Astrocyte (in vitro differentiated cells and primary cell): ENCODE measurements at regions not wholly inside any gene's neighbourhood (a gene's known extent, or its start where the extent isn't known, plus 50 kb on each side); places are given as distances from the start of the nearest gene placed in this dataset.

Experiments
- DNase-seq: peaks from one replicate; pipeline ENCODE4 v3.0.0-alpha.2; 2010; ENCODE audit warnings: low read depth
- FAIRE-seq: peaks from 2 replicates; lab custom pipeline; 2011; peaks lifted over from hg19 to GRCh38; lab: Jason Lieb, UNC
- H2AFZ ChIP-seq: 2 replicates; pipeline ENCODE4 v1.6.0; 2012; ENCODE audit warnings: low read depth, low read length, inconsistent platforms
- H3K27ac ChIP-seq: 2 replicates; pipeline ENCODE4 v1.5.1; 2011; ENCODE audit warnings: low read depth, low read length, inconsistent platforms
- H3K27me3 ChIP-seq: 2 replicates; pipeline ENCODE4 v1.6.0; 2011; ENCODE audit warnings: low read length, inconsistent platforms; ENCODE audit not compliant: insufficient read depth
- H3K36me3 ChIP-seq: 2 replicates; pipeline ENCODE4 v1.5.1; 2011; ENCODE audit warnings: low read length, inconsistent platforms; ENCODE audit not compliant: insufficient read depth
- H3K4me1 ChIP-seq: 2 replicates; pipeline ENCODE4 v1.5.1; 2011; ENCODE audit warnings: low read length, inconsistent platforms; ENCODE audit not compliant: insufficient read depth
- H3K4me2 ChIP-seq: 2 replicates; pipeline ENCODE4 v1.6.0; 2012; ENCODE audit warnings: low read length, inconsistent platforms
- H3K4me3 ChIP-seq: 2 replicates; pipeline ENCODE4 v1.5.1; 2011; ENCODE audit warnings: low read depth, mild to moderate bottlenecking, low read length, inconsistent platforms; ENCODE audit not compliant: insufficient read depth
- H3K79me2 ChIP-seq: 2 replicates; pipeline ENCODE4 v1.6.0; 2012; ENCODE audit warnings: mild to moderate bottlenecking, low read length, inconsistent platforms; ENCODE audit not compliant: insufficient read depth
- H3K9ac ChIP-seq: 2 replicates; pipeline ENCODE4 v1.6.0; 2012; ENCODE audit warnings: mild to moderate bottlenecking, low read length, inconsistent platforms
- H3K9me3 ChIP-seq: 2 replicates; pipeline ENCODE4 v1.5.1; 2012; ENCODE audit warnings: low read depth, mild to moderate bottlenecking, low read length, inconsistent platforms; ENCODE audit not compliant: insufficient read depth
- H4K20me1 ChIP-seq: 2 replicates; pipeline ENCODE4 v1.6.0; 2012; ENCODE audit warnings: low read length, inconsistent platforms; ENCODE audit not compliant: insufficient read depth
- H3K27ac Mint-ChIP-seq: one replicate; pipeline ENCODE4 v1.8.0; 2021; ENCODE audit warnings: mild to moderate bottlenecking, mixed read lengths; ENCODE audit not compliant: unreplicated experiment
- H3K27me3 Mint-ChIP-seq: one replicate; pipeline ENCODE4 v1.8.0; 2021; ENCODE audit warnings: low read depth, mixed read lengths; ENCODE audit not compliant: unreplicated experiment
- H3K36me3 Mint-ChIP-seq: one replicate; pipeline ENCODE4 v1.8.0; 2021; ENCODE audit warnings: low read depth, mixed read lengths; ENCODE audit not compliant: unreplicated experiment
- H3K4me1 Mint-ChIP-seq: one replicate; pipeline ENCODE4 v1.8.0; 2021; ENCODE audit warnings: low read depth, mixed read lengths; ENCODE audit not compliant: unreplicated experiment
- H3K4me3 Mint-ChIP-seq: one replicate; pipeline ENCODE4 v1.8.0; 2021; ENCODE audit warnings: mild to moderate bottlenecking, moderate library complexity, mixed read lengths; ENCODE audit not compliant: unreplicated experiment
- H3K9me3 Mint-ChIP-seq: one replicate; pipeline ENCODE4 v1.8.0; 2021; ENCODE audit warnings: mild to moderate bottlenecking, mixed read lengths; ENCODE audit not compliant: unreplicated experiment
- EZH2 ChIP-seq: IDR thresholded peaks from 2 replicates; pipeline ENCODE4 v1.6.1; 2012; ENCODE audit warnings: mild to moderate bottlenecking, low read length, inconsistent platforms; ENCODE audit not compliant: insufficient read depth
- TF ChIP-seq, protein P1 (sequence below): IDR thresholded peaks from 2 replicates; pipeline ENCODE4 v1.5.1; 2011; ENCODE audit warnings: low read depth, mild to moderate bottlenecking, inconsistent platforms, low read length, moderate library complexity; ENCODE audit not compliant: insufficient read depth

DNA sequence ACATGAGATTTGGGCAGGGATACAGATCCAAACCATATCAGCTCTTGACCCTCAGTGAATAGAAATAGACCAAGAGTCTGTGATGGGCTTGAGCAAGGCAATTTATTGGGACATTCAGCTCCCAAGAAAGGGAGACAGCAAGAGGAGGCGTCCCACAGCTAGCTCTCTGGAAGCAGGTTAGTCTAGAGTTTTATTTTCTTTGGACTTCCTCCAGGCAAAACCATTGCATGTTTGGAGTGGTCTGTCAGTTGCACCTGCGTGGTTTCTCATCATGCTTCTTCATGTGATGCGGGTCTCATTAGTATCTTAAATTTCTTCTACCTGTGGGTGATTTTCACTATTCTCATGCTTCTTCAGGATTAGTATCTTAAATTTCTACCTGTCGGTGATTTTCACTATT is 1530.6 kb downstream of the PLA2G4A start:
- Mint-ChIP-seq H3K27me3 (no peaks in the 10 kb centered on the region), H3K36me3 (no peaks in the 10 kb centered on the region), H3K9me3 (peaks cover 2% of the 10 kb centered on the region), H3K4me3 (no peak overlapping the region), H3K27ac (no peak overlapping the region), H3K4me1 (no peaks in the 10 kb centered on the region)
- Histone ChIP-seq H3K27me3 (no peaks in the 10 kb centered on the region), H3K27ac (no peak overlapping the region), H3K4me1 (no peaks in the 10 kb centered on the region), H3K36me3 (no peaks in the 10 kb centered on the region), H3K79me2 (no peaks in the 10 kb centered on the region), H3K9ac (no peak overlapping the region), H3K4me3 (no peak overlapping the region), H3K9me3 (no peaks in the 10 kb centered on the region), H4K20me1 (no peaks in the 10 kb centered on the region), H3K4me2 (no peak overlapping the region), H2AFZ (no peak overlapping the region)
- TF ChIP-seq EZH2: no peak
- TF ChIP-seq, protein P1, sequence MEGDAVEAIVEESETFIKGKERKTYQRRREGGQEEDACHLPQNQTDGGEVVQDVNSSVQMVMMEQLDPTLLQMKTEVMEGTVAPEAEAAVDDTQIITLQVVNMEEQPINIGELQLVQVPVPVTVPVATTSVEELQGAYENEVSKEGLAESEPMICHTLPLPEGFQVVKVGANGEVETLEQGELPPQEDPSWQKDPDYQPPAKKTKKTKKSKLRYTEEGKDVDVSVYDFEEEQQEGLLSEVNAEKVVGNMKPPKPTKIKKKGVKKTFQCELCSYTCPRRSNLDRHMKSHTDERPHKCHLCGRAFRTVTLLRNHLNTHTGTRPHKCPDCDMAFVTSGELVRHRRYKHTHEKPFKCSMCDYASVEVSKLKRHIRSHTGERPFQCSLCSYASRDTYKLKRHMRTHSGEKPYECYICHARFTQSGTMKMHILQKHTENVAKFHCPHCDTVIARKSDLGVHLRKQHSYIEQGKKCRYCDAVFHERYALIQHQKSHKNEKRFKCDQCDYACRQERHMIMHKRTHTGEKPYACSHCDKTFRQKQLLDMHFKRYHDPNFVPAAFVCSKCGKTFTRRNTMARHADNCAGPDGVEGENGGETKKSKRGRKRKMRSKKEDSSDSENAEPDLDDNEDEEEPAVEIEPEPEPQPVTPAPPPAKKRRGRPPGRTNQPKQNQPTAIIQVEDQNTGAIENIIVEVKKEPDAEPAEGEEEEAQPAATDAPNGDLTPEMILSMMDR: no peak
- FAIRE-seq (no peak), DNase-seq (no peak)

- H3K36me3 Mint-ChIP-seq: no peaks in the 10 kb centered on the region
- Histone ChIP-seq H3K27me3 (no peaks in the 10 kb centered on the region), H3K36me3 (no peaks in the 10 kb centered on the region), H3K9ac (no peak overlapping the region), H4K20me1 (no peaks in the 10 kb centered on the region), H3K4me2 (no peak overlapping the region), H3K4me3 (no peak overlapping the region), H2AFZ (no peak overlapping the region), H3K9me3 (no peaks in the 10 kb centered on the region), H3K4me1 (no peaks in the 10 kb centered on the region), H3K79me2 (no peaks in the 10 kb centered on the region), H3K27ac (no peak overlapping the region)
- H3K4me3 Mint-ChIP-seq: no peak overlapping the region
- no peak for DNase-seq
- TF ChIP-seq EZH2: no peak
- TF ChIP-seq, protein P1: no peak
- no peaks in the 10 kb centered on the region for H3K9me3 Mint-ChIP-seq
- no peak for FAIRE-seq
- no peaks in the 10 kb centered on the region for H3K27me3 Mint-ChIP-seq
- no peaks in the 10 kb centered on the region for H3K4me1 Mint-ChIP-seq
- H3K27ac Mint-ChIP-seq: no peak overlapping the region
These were observed 1535.2 kb downstream of the PLA2G4A start for GRCh38 chr1:188363943-188364342.

- H3K4me3 Mint-ChIP-seq: no peak overlapping the region
- FAIRE-seq: no peak
- no peaks in the 10 kb centered on the region for H3K36me3 Mint-ChIP-seq
- no peak overlapping the region for H3K27ac Mint-ChIP-seq
- Histone ChIP-seq H3K4me2 (no peak overlapping the region), H3K36me3 (no peaks in the 10 kb centered on the region), H3K9ac (no peak overlapping the region), H3K27ac (no peak overlapping the region), H4K20me1 (no peaks in the 10 kb centered on the region), H3K79me2 (no peaks in the 10 kb centered on the region), H2AFZ (no peak overlapping the region), H3K9me3 (no peaks in the 10 kb centered on the region), H3K27me3 (no peaks in the 10 kb centered on the region), H3K4me1 (no peaks in the 10 kb centered on the region), H3K4me3 (no peak overlapping the region)
- TF ChIP-seq, protein P1: no peak
- TF ChIP-seq EZH2: no peak
- no peak for DNase-seq
- H3K27me3 Mint-ChIP-seq: no peaks in the 10 kb centered on the region
- H3K4me1 Mint-ChIP-seq: no peaks in the 10 kb centered on the region
- H3K9me3 Mint-ChIP-seq: no peaks in the 10 kb centered on the region
These were observed 1536.2 kb downstream of the PLA2G4A start for GRCh38 chr1:188364927-188365449.
